H1 (cell line): ENCODE measurements at regions not wholly inside any gene's neighbourhood (a gene's known extent, or its start where the extent isn't known, plus 50 kb on each side); places are given as distances from the start of the nearest gene placed in this dataset.

Experiments
- CTCF ChIA-PET: fragments of 300-600 bp; sonication (Branson Sonifier 250); formaldehyde crosslinking; loops from one replicate; lab custom pipeline; 2021; ENCODE audit not compliant: partially characterized antibody; lab: Charles Lee
- POLR2A ChIA-PET: fragments of 300-600 bp; sonication (Branson Sonifier 250); formaldehyde crosslinking; loops from one replicate; lab custom pipeline; 2021; ENCODE audit warnings: inconsistent platforms; ENCODE audit not compliant: partially characterized antibody; lab: Charles Lee
- DNase-seq, 2 experiments: peaks; one replicate each; pipeline versions ENCODE4 v3.0.0 to v3.0.0-alpha.2; 2010 to 2022; ENCODE audit warnings: low spot score in 2 of 2, low read depth in 1 of 2, mixed read lengths in 1 of 2
- FAIRE-seq: peaks from 2 replicates; lab custom pipeline; 2011; peaks lifted over from hg19 to GRCh38; lab: Jason Lieb, UNC
- H2AFZ ChIP-seq: 2 replicates; pipeline ENCODE4 v1.8.1; 2012; ENCODE audit warnings: low read length, inconsistent platforms
- H2AK5ac ChIP-seq: 2 replicates; pipeline ENCODE4 v1.6.1; 2013; ENCODE audit warnings: low read depth, low read length
- H2BK120ac ChIP-seq: replicated peaks from 2 replicates; pipeline ENCODE3; 2013; ENCODE audit warnings: low read depth, low read length, inconsistent platforms
- H2BK12ac ChIP-seq: 2 replicates; pipeline ENCODE4 v1.6.1; 2013; ENCODE audit warnings: low read depth, low read length
- H2BK15ac ChIP-seq: 2 replicates; pipeline ENCODE4 v1.6.1; 2013; ENCODE audit warnings: low read length
- H2BK20ac ChIP-seq: 2 replicates; pipeline ENCODE4 v1.6.1; 2013; ENCODE audit warnings: low read length
- H2BK5ac ChIP-seq: 2 replicates; pipeline ENCODE4 v1.6.1; 2013; ENCODE audit warnings: low read depth, low read length
- H3K14ac ChIP-seq: 2 replicates; pipeline ENCODE4 v1.6.1; 2013; ENCODE audit warnings: inconsistent platforms; ENCODE audit not compliant: insufficient read length
- H3K18ac ChIP-seq: 2 replicates; pipeline ENCODE4 v1.6.1; 2013; ENCODE audit warnings: low read length; ENCODE audit errors: extremely low read depth
- H3K23ac ChIP-seq: 2 replicates; pipeline ENCODE4 v1.6.1; 2013; ENCODE audit warnings: inconsistent platforms; ENCODE audit not compliant: insufficient read length
- H3K23me2 ChIP-seq: 2 replicates; pipeline ENCODE4 v1.6.1; 2013; ENCODE audit warnings: low read depth, low read length
- H3K27ac ChIP-seq: 2 replicates; pipeline ENCODE4 v1.6.1; 2011; ENCODE audit warnings: low read depth, low read length, inconsistent platforms
- H3K27me3 ChIP-seq, 4 experiments: replicated peaks in 1 of 4; 1 replicate in 1 of 4; 2 replicates in 3 of 4; pipeline versions ENCODE4 v1.6.1 to v1.8.1; 2011 to 2013; ENCODE audit warnings: low read length in 3 of 4, mild to moderate bottlenecking in 3 of 4, inconsistent platforms in 2 of 4, mixed read lengths in 2 of 4, moderate library complexity in 1 of 4; ENCODE audit not compliant: control insufficient read depth in 3 of 4, insufficient read depth in 3 of 4; ENCODE audit errors: extremely low read depth in 1 of 4
- H3K36me3 ChIP-seq, 4 experiments: 2 replicates each; pipeline versions ENCODE4 v1.6.1 to v1.8.1; 2011 to 2013; ENCODE audit warnings: mild to moderate bottlenecking in 4 of 4, low read length in 3 of 4, moderate library complexity in 2 of 4, control low read depth in 1 of 4, inconsistent platforms in 1 of 4; ENCODE audit not compliant: insufficient read depth in 4 of 4, control insufficient read depth in 2 of 4
- H3K4ac ChIP-seq: replicated peaks from 2 replicates; pipeline ENCODE3; 2013; ENCODE audit warnings: low read length, low read depth, mixed read lengths, inconsistent platforms; ENCODE audit not compliant: insufficient read length
- H3K4me1 ChIP-seq, 4 experiments: replicated peaks in 1 of 4; 1 replicate in 1 of 4; 2 replicates in 3 of 4; pipeline versions ENCODE4 v1.6.1 to v1.8.1; 2011 to 2013; ENCODE audit warnings: low read length in 3 of 4, inconsistent platforms in 2 of 4, mixed read lengths in 1 of 4; ENCODE audit not compliant: insufficient read depth in 4 of 4, control insufficient read depth in 3 of 4
- H3K4me2 ChIP-seq, 2 experiments: 2 replicates each; pipeline versions ENCODE4 v1.6.1 to v1.8.1; 2011 to 2013; ENCODE audit warnings: low read depth in 2 of 2, low read length in 2 of 2, control low read depth in 1 of 2, inconsistent platforms in 1 of 2, mild to moderate bottlenecking in 1 of 2; ENCODE audit not compliant: insufficient read depth in 1 of 2
- H3K4me3 ChIP-seq, 4 experiments: fragments of 200-600, 300-600 bp in 1 of 4; sonication (generic), shearing (Covaris generic), sonication (Bioruptor Twin) in 1 of 4; 2 replicates each; pipeline versions ENCODE4 v1.5.1 to v1.8.1; 2011 to 2016; ENCODE audit warnings: low read length in 4 of 4, low read depth in 3 of 4, control low read depth in 2 of 4, inconsistent platforms in 2 of 4, mild to moderate bottlenecking in 2 of 4, mixed read lengths in 1 of 4, moderate library complexity in 1 of 4; ENCODE audit not compliant: insufficient read depth in 2 of 4; ENCODE audit errors: extremely low read depth in 1 of 4
- H3K56ac ChIP-seq: replicated peaks from 2 replicates; pipeline ENCODE3; 2013; ENCODE audit warnings: low read depth, mild to moderate bottlenecking, mixed read lengths, low read length, inconsistent platforms; ENCODE audit not compliant: insufficient read length
- H3K79me1 ChIP-seq: 2 replicates; pipeline ENCODE4 v1.6.1; 2013; ENCODE audit warnings: low read depth, low read length, control low read depth
- H3K79me2 ChIP-seq, 2 experiments: 2 replicates each; pipeline versions ENCODE4 v1.6.1 to v1.8.1; 2012 to 2013; ENCODE audit warnings: low read length in 2 of 2, mild to moderate bottlenecking in 2 of 2, inconsistent platforms in 1 of 2; ENCODE audit not compliant: insufficient read depth in 2 of 2, control insufficient read depth in 1 of 2
- H3K9ac ChIP-seq, 4 experiments: replicated peaks in 1 of 4; 1 replicate in 1 of 4; 2 replicates in 3 of 4; pipeline versions ENCODE4 v1.6.1 to v1.8.1; 2011 to 2013; ENCODE audit warnings: low read depth in 3 of 4, low read length in 3 of 4, control low read depth in 2 of 4, mild to moderate bottlenecking in 2 of 4, moderate library complexity in 2 of 4, inconsistent platforms in 1 of 4; ENCODE audit errors: extremely low read depth in 1 of 4
- H3K9me3 ChIP-seq, 2 experiments: 2 replicates each; pipeline versions ENCODE4 v1.6.1 to v1.8.1; 2012 to 2013; ENCODE audit warnings: mild to moderate bottlenecking in 2 of 2, moderate library complexity in 2 of 2, control low read depth in 1 of 2, inconsistent platforms in 1 of 2, low read depth in 1 of 2, low read length in 1 of 2, mixed read lengths in 1 of 2; ENCODE audit not compliant: insufficient read depth in 2 of 2
- H4K20me1 ChIP-seq, 2 experiments: replicated peaks in 1 of 2; 2 replicates each; pipeline versions ENCODE3 to v1.8.1; 2011 to 2013; ENCODE audit warnings: inconsistent platforms in 2 of 2, low read length in 2 of 2, mild to moderate bottlenecking in 1 of 2; ENCODE audit not compliant: insufficient read depth in 2 of 2, control insufficient read depth in 1 of 2
- H4K5ac ChIP-seq: 2 replicates; pipeline ENCODE4 v1.6.1; 2013; ENCODE audit warnings: low read length, low read depth, mixed read lengths, inconsistent platforms; ENCODE audit not compliant: insufficient read length
- H4K8ac ChIP-seq: 2 replicates; pipeline ENCODE4 v1.8.0; 2013; ENCODE audit warnings: mild to moderate bottlenecking, moderate library complexity, low read length, inconsistent platforms; ENCODE audit not compliant: insufficient read depth; ENCODE audit errors: extremely low read depth
- H4K91ac ChIP-seq: replicated peaks from 2 replicates; pipeline ENCODE3; 2013; ENCODE audit warnings: low read length, mixed read lengths, inconsistent platforms; ENCODE audit not compliant: insufficient read length
- ASH2L ChIP-seq: fragments of 200-600, 300-600 bp; sonication (generic); IDR thresholded peaks from one replicate; pipeline ENCODE4 v1.7.1; 2017; ENCODE audit warnings: low read length
- ATF3 ChIP-seq: IDR thresholded peaks from 2 replicates; pipeline ENCODE4 v1.6.1; 2011; ENCODE audit warnings: low read depth, mild to moderate bottlenecking, low read length; ENCODE audit not compliant: insufficient read depth
- FOSL1 ChIP-seq: IDR thresholded peaks from 2 replicates; pipeline ENCODE4 v1.6.1; 2011; ENCODE audit warnings: mild to moderate bottlenecking, low read depth, low read length, moderate library complexity; ENCODE audit not compliant: insufficient read depth
- POLR2A ChIP-seq, 2 experiments: IDR thresholded peaks; 1 replicate in 1 of 2; 2 replicates in 1 of 2; pipeline ENCODE4 v1.6.1; 2011; ENCODE audit warnings: low read depth in 2 of 2, low read length in 2 of 2, mild to moderate bottlenecking in 2 of 2; ENCODE audit errors: control extremely low read depth in 1 of 2
- POLR2AphosphoS5 ChIP-seq: IDR thresholded peaks from 2 replicates; pipeline ENCODE4 v1.6.1; 2011; ENCODE audit warnings: low read depth, low read length
- RBBP5 ChIP-seq: IDR thresholded peaks from 2 replicates; pipeline ENCODE4 v1.7.1; 2012; ENCODE audit warnings: low read depth, mild to moderate bottlenecking, inconsistent platforms, low read length, moderate library complexity, borderline replicate concordance
- TEAD4 ChIP-seq: IDR thresholded peaks from 2 replicates; pipeline ENCODE4 v1.6.1; 2012; ENCODE audit warnings: low read depth, low read length, inconsistent platforms, mixed read lengths
- ZNF274 ChIP-seq: IDR thresholded peaks from 2 replicates; pipeline ENCODE4 v1.7.0; 2012; ENCODE audit warnings: low read length, borderline replicate concordance; ENCODE audit errors: extremely low read depth
- WGBS, 2 experiments: shearing (Covaris generic) in 1 of 2; methylation state at CpG; one replicate each; pipeline versions ENCODE4 v1.1.6 to v1.1.7; 2013 to 2015; ENCODE audit warnings: low lambda C conversion rate in 2 of 2, mixed read lengths in 2 of 2, inconsistent platforms in 1 of 2, low coverage in 1 of 2, missing lambda C conversion rate in 1 of 2; ENCODE audit not compliant: insufficient replicate concordance in 2 of 2, insufficient coverage in 1 of 2, insufficient read length in 1 of 2; ENCODE audit errors: extremely low coverage in 1 of 2, missing lambda C conversion rate in 1 of 2; 5-methylcytosine and 5-hydroxymethylcytosine counted together
- TF ChIP-seq, protein P1 (sequence below): IDR thresholded peaks from 2 replicates; pipeline ENCODE4 v1.6.1; 2011; ENCODE audit warnings: low read length, improper control_type of control experiment

- no peak overlapping the region for H3K56ac ChIP-seq
- no peaks in the 10 kb centered on the region for H4K20me1 ChIP-seq
- no peak for TF ChIP-seq TEAD4
- no peak for TF ChIP-seq FOSL1
- TF ChIP-seq POLR2AphosphoS5, result no peak
- no peak for TF ChIP-seq ZNF274
- TF ChIP-seq ATF3, result no peak
- TF ChIP-seq POLR2A (IDR thresholded peaks at IDR 0.05; ENCODE audit: control extremely low read depth in 1 of 2, low read depth in 2 of 2, low read length in 2 of 2), result no peak
- TF ChIP-seq, protein P1, sequence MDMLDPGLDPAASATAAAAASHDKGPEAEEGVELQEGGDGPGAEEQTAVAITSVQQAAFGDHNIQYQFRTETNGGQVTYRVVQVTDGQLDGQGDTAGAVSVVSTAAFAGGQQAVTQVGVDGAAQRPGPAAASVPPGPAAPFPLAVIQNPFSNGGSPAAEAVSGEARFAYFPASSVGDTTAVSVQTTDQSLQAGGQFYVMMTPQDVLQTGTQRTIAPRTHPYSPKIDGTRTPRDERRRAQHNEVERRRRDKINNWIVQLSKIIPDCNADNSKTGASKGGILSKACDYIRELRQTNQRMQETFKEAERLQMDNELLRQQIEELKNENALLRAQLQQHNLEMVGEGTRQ, result no peak
- no peak for TF ChIP-seq ASH2L
- no peak for TF ChIP-seq RBBP5
- H2BK15ac ChIP-seq, result no peak overlapping the region
- H2BK12ac ChIP-seq, result no peak overlapping the region
- H2BK20ac ChIP-seq, result no peak overlapping the region
- no peak for FAIRE-seq
- H3K14ac ChIP-seq, result no peak overlapping the region
- H3K9me3 ChIP-seq, result peaks cover 3 to 5% of the 10 kb centered on the region in 2 experiments; a peak in 1 of 4 replicates
- DNase-seq, result no peak
- no peak overlapping the region for H2AK5ac ChIP-seq
- no peak overlapping the region for H2AFZ ChIP-seq
- no peak overlapping the region for H3K23ac ChIP-seq
- ChIA-PET POLR2A (no interaction called here), CTCF (interaction anchor here (1.3 kb wide), 1 partner anchor 15 kb away, joined by 3 read pairs; no protein-coding TSS in a partner anchor)
- H3K27ac ChIP-seq, result no peak overlapping the region
- H3K9ac ChIP-seq, result no peak overlapping the region
- H3K79me1 ChIP-seq, result no peaks in the 10 kb centered on the region
- no peak overlapping the region for H3K4me2 ChIP-seq
- H3K4me1 ChIP-seq, result peaks cover 0 to 15% (median 4%) of the 10 kb centered on the region in 4 experiments; a peak in 5 of 7 replicates
- H2BK120ac ChIP-seq, result no peak overlapping the region
- H2BK5ac ChIP-seq, result no peak overlapping the region
- no peak overlapping the region for H4K91ac ChIP-seq
- no peak overlapping the region for H3K4ac ChIP-seq
- no peaks in the 10 kb centered on the region for H3K79me2 ChIP-seq
- no peak overlapping the region for H3K18ac ChIP-seq
- H4K8ac ChIP-seq, result no peak overlapping the region; the same call in 1 of the 2 replicates
- H3K27me3 ChIP-seq, result no peaks in the 10 kb centered on the region
- no peaks in the 10 kb centered on the region for H3K23me2 ChIP-seq
- H3K4me3 ChIP-seq, result no peak overlapping the region
- no peaks in the 10 kb centered on the region for H3K36me3 ChIP-seq
- no peak overlapping the region for H4K5ac ChIP-seq
- WGBS, 2 experiments, result 69% methylated on average over 7 of the region's 7 CpGs; no CpG with 5 or more reads in 1 of the 2 experiments
Observed at GRCh38 chr14:95375539-95376109, 55.9 kb upstream of the CLMN start.
